H1 (cell line): ENCODE measurements at regions not wholly inside any gene's neighbourhood (a gene's known extent, or its start where the extent isn't known, plus 50 kb on each side); places are given as distances from the start of the nearest gene placed in this dataset.
"Not testable (repeated sequence)": the region's sequence is repeated elsewhere in the genome, so short reads cannot be mapped to it uniquely, and the experiment has no call there.

Experiments used
- CTCF ChIA-PET: fragments of 300-600 bp; sonication (Branson Sonifier 250); formaldehyde crosslinking; loops from one replicate; lab custom pipeline; 2021; ENCODE audit not compliant: partially characterized antibody; lab: Charles Lee
- POLR2A ChIA-PET: fragments of 300-600 bp; sonication (Branson Sonifier 250); formaldehyde crosslinking; loops from one replicate; lab custom pipeline; 2021; ENCODE audit warnings: inconsistent platforms; ENCODE audit not compliant: partially characterized antibody; lab: Charles Lee
- DNase-seq, 2 experiments: peaks; one replicate each; pipeline versions ENCODE4 v3.0.0 to v3.0.0-alpha.2; 2010 to 2022; ENCODE audit warnings: low spot score in 2 of 2, low read depth in 1 of 2, mixed read lengths in 1 of 2
- FAIRE-seq: peaks from 2 replicates; lab custom pipeline; 2011; peaks lifted over from hg19 to GRCh38; lab: Jason Lieb, UNC
- H2AFZ ChIP-seq: 2 replicates; pipeline ENCODE4 v1.8.1; 2012; ENCODE audit warnings: low read length, inconsistent platforms
- H2AK5ac ChIP-seq: 2 replicates; pipeline ENCODE4 v1.6.1; 2013; ENCODE audit warnings: low read depth, low read length
- H2BK120ac ChIP-seq: replicated peaks from 2 replicates; pipeline ENCODE3; 2013; ENCODE audit warnings: low read depth, low read length, inconsistent platforms
- H2BK12ac ChIP-seq: 2 replicates; pipeline ENCODE4 v1.6.1; 2013; ENCODE audit warnings: low read depth, low read length
- H2BK15ac ChIP-seq: 2 replicates; pipeline ENCODE4 v1.6.1; 2013; ENCODE audit warnings: low read length
- H2BK20ac ChIP-seq: 2 replicates; pipeline ENCODE4 v1.6.1; 2013; ENCODE audit warnings: low read length
- H2BK5ac ChIP-seq: 2 replicates; pipeline ENCODE4 v1.6.1; 2013; ENCODE audit warnings: low read depth, low read length
- H3K14ac ChIP-seq: 2 replicates; pipeline ENCODE4 v1.6.1; 2013; ENCODE audit warnings: inconsistent platforms; ENCODE audit not compliant: insufficient read length
- H3K18ac ChIP-seq: 2 replicates; pipeline ENCODE4 v1.6.1; 2013; ENCODE audit warnings: low read length; ENCODE audit errors: extremely low read depth
- H3K23ac ChIP-seq: 2 replicates; pipeline ENCODE4 v1.6.1; 2013; ENCODE audit warnings: inconsistent platforms; ENCODE audit not compliant: insufficient read length
- H3K23me2 ChIP-seq: 2 replicates; pipeline ENCODE4 v1.6.1; 2013; ENCODE audit warnings: low read depth, low read length
- H3K27ac ChIP-seq: 2 replicates; pipeline ENCODE4 v1.6.1; 2011; ENCODE audit warnings: low read depth, low read length, inconsistent platforms
- H3K27me3 ChIP-seq, 4 experiments: replicated peaks in 1 of 4; 1 replicate in 1 of 4; 2 replicates in 3 of 4; pipeline versions ENCODE4 v1.6.1 to v1.8.1; 2011 to 2013; ENCODE audit warnings: low read length in 3 of 4, mild to moderate bottlenecking in 3 of 4, inconsistent platforms in 2 of 4, mixed read lengths in 2 of 4, moderate library complexity in 1 of 4; ENCODE audit not compliant: control insufficient read depth in 3 of 4, insufficient read depth in 3 of 4; ENCODE audit errors: extremely low read depth in 1 of 4
- H3K36me3 ChIP-seq, 4 experiments: 2 replicates each; pipeline versions ENCODE4 v1.6.1 to v1.8.1; 2011 to 2013; ENCODE audit warnings: mild to moderate bottlenecking in 4 of 4, low read length in 3 of 4, moderate library complexity in 2 of 4, control low read depth in 1 of 4, inconsistent platforms in 1 of 4; ENCODE audit not compliant: insufficient read depth in 4 of 4, control insufficient read depth in 2 of 4
- H3K4ac ChIP-seq: replicated peaks from 2 replicates; pipeline ENCODE3; 2013; ENCODE audit warnings: low read length, low read depth, mixed read lengths, inconsistent platforms; ENCODE audit not compliant: insufficient read length
- H3K4me1 ChIP-seq, 4 experiments: replicated peaks in 1 of 4; 1 replicate in 1 of 4; 2 replicates in 3 of 4; pipeline versions ENCODE4 v1.6.1 to v1.8.1; 2011 to 2013; ENCODE audit warnings: low read length in 3 of 4, inconsistent platforms in 2 of 4, mixed read lengths in 1 of 4; ENCODE audit not compliant: insufficient read depth in 4 of 4, control insufficient read depth in 3 of 4
- H3K4me2 ChIP-seq, 2 experiments: 2 replicates each; pipeline versions ENCODE4 v1.6.1 to v1.8.1; 2011 to 2013; ENCODE audit warnings: low read depth in 2 of 2, low read length in 2 of 2, control low read depth in 1 of 2, inconsistent platforms in 1 of 2, mild to moderate bottlenecking in 1 of 2; ENCODE audit not compliant: insufficient read depth in 1 of 2
- H3K4me3 ChIP-seq, 4 experiments: fragments of 200-600, 300-600 bp in 1 of 4; sonication (generic), shearing (Covaris generic), sonication (Bioruptor Twin) in 1 of 4; 2 replicates each; pipeline versions ENCODE4 v1.5.1 to v1.8.1; 2011 to 2016; ENCODE audit warnings: low read length in 4 of 4, low read depth in 3 of 4, control low read depth in 2 of 4, inconsistent platforms in 2 of 4, mild to moderate bottlenecking in 2 of 4, mixed read lengths in 1 of 4, moderate library complexity in 1 of 4; ENCODE audit not compliant: insufficient read depth in 2 of 4; ENCODE audit errors: extremely low read depth in 1 of 4
- H3K56ac ChIP-seq: replicated peaks from 2 replicates; pipeline ENCODE3; 2013; ENCODE audit warnings: low read depth, mild to moderate bottlenecking, mixed read lengths, low read length, inconsistent platforms; ENCODE audit not compliant: insufficient read length
- H3K79me1 ChIP-seq: 2 replicates; pipeline ENCODE4 v1.6.1; 2013; ENCODE audit warnings: low read depth, low read length, control low read depth
- H3K79me2 ChIP-seq, 2 experiments: 2 replicates each; pipeline versions ENCODE4 v1.6.1 to v1.8.1; 2012 to 2013; ENCODE audit warnings: low read length in 2 of 2, mild to moderate bottlenecking in 2 of 2, inconsistent platforms in 1 of 2; ENCODE audit not compliant: insufficient read depth in 2 of 2, control insufficient read depth in 1 of 2
- H3K9ac ChIP-seq, 4 experiments: replicated peaks in 1 of 4; 1 replicate in 1 of 4; 2 replicates in 3 of 4; pipeline versions ENCODE4 v1.6.1 to v1.8.1; 2011 to 2013; ENCODE audit warnings: low read depth in 3 of 4, low read length in 3 of 4, control low read depth in 2 of 4, mild to moderate bottlenecking in 2 of 4, moderate library complexity in 2 of 4, inconsistent platforms in 1 of 4; ENCODE audit errors: extremely low read depth in 1 of 4
- H3K9me3 ChIP-seq, 2 experiments: 2 replicates each; pipeline versions ENCODE4 v1.6.1 to v1.8.1; 2012 to 2013; ENCODE audit warnings: mild to moderate bottlenecking in 2 of 2, moderate library complexity in 2 of 2, control low read depth in 1 of 2, inconsistent platforms in 1 of 2, low read depth in 1 of 2, low read length in 1 of 2, mixed read lengths in 1 of 2; ENCODE audit not compliant: insufficient read depth in 2 of 2
- H4K20me1 ChIP-seq, 2 experiments: replicated peaks in 1 of 2; 2 replicates each; pipeline versions ENCODE3 to v1.8.1; 2011 to 2013; ENCODE audit warnings: inconsistent platforms in 2 of 2, low read length in 2 of 2, mild to moderate bottlenecking in 1 of 2; ENCODE audit not compliant: insufficient read depth in 2 of 2, control insufficient read depth in 1 of 2
- H4K5ac ChIP-seq: 2 replicates; pipeline ENCODE4 v1.6.1; 2013; ENCODE audit warnings: low read length, low read depth, mixed read lengths, inconsistent platforms; ENCODE audit not compliant: insufficient read length
- H4K8ac ChIP-seq: 2 replicates; pipeline ENCODE4 v1.8.0; 2013; ENCODE audit warnings: mild to moderate bottlenecking, moderate library complexity, low read length, inconsistent platforms; ENCODE audit not compliant: insufficient read depth; ENCODE audit errors: extremely low read depth
- H4K91ac ChIP-seq: replicated peaks from 2 replicates; pipeline ENCODE3; 2013; ENCODE audit warnings: low read length, mixed read lengths, inconsistent platforms; ENCODE audit not compliant: insufficient read length
- WGBS, 2 experiments: shearing (Covaris generic) in 1 of 2; methylation state at CpG; one replicate each; pipeline versions ENCODE4 v1.1.6 to v1.1.7; 2013 to 2015; ENCODE audit warnings: low lambda C conversion rate in 2 of 2, mixed read lengths in 2 of 2, inconsistent platforms in 1 of 2, low coverage in 1 of 2, missing lambda C conversion rate in 1 of 2; ENCODE audit not compliant: insufficient replicate concordance in 2 of 2, insufficient coverage in 1 of 2, insufficient read length in 1 of 2; ENCODE audit errors: extremely low coverage in 1 of 2, missing lambda C conversion rate in 1 of 2; 5-methylcytosine and 5-hydroxymethylcytosine counted together

DNA sequence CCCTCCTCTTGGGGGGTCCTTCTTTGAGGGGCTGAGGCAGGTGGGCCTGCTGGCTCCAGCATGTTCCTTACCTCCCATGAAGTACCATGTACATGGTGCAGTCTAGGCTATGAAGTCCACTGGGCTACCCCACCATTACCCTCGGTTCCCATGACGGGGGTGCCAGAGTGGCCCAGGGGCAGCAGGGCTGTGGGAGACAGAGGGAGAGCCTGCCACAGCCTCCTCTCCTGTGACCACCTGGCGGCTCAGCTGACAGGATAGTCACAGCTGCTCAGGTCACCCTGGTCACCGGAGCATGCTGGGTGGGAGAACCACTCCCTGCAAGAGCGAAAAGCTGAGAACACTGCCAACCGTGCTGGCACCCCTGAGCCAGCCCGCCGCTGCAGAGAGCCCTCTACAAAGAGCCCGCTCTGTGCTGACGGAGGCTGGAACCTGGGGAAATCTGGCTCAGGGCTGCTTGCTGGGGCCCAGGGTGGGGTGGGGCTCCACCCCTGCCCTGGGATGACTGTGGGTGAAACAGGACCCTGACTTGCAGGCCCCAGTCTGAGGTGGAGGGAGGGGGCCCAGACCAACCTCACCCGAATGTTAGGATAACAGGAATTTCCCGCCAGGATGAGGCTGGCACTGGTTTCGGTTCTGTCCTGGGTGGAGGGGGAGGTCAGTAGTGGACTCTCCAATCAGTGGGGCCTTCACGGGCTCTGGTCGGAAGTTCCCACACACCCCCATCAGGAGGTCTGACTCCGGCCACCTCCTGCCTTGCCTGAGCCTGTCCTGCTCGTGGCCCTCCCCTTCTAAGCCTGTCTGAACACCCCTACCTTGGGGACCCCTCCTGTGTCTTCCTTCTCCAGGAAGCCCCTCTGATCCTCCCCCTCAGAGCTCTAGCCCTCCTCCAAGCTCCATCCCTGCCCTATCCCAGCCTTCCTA is 76.0 kb upstream of the GOLGA6L4 start:
- POLR2A ChIA-PET, H3K4me1 ChIP-seq, H3K23ac ChIP-seq, H4K20me1 ChIP-seq, H4K91ac ChIP-seq, H3K27me3 ChIP-seq, CTCF ChIA-PET, H2BK5ac ChIP-seq, H3K23me2 ChIP-seq, DNase-seq, H2AK5ac ChIP-seq, H3K79me1 ChIP-seq, H3K56ac ChIP-seq, H3K9ac ChIP-seq, H2AFZ ChIP-seq, H2BK12ac ChIP-seq, H3K14ac ChIP-seq, H4K5ac ChIP-seq, H3K18ac ChIP-seq, H4K8ac ChIP-seq, H3K27ac ChIP-seq, H3K36me3 ChIP-seq, H3K4me3 ChIP-seq, H3K79me2 ChIP-seq, H2BK15ac ChIP-seq, FAIRE-seq, H3K4ac ChIP-seq, H2BK120ac ChIP-seq, H2BK20ac ChIP-seq, H3K9me3 ChIP-seq, H3K4me2 ChIP-seq: not testable (repeated sequence)
- 88% methylated on average over 12 of the region's 17 CpGs; no CpG with 5 or more reads in 1 of the 2 experiments for WGBS, 2 experiments
